A549 (cell line): ENCODE measurements at regions not wholly inside any gene's neighbourhood (a gene's known extent, or its start where the extent isn't known, plus 50 kb on each side); places are given as distances from the start of the nearest gene placed in this dataset.

ENCODE experiments used
- CEBPB ChIP-seq, 2 experiments: fragments of >200 bp in 1 of 2; sonication (Bioruptor Twin) in 1 of 2; formaldehyde crosslinking in 1 of 2; IDR thresholded peaks; 2 replicates each; pipeline ENCODE4 v1.6.1; 2012 to 2016
- EP300 ChIP-seq, 2 experiments: fragments of >200 bp; sonication (Bioruptor Twin); formaldehyde crosslinking; IDR thresholded peaks; 2 replicates in 1 of 2; 3 replicates in 1 of 2; pipeline ENCODE4 v1.6.1; 2016 to 2017
- HOXA7 ChIP-seq: fragments of 250-450 bp; sonication (Bioruptor Pico); IDR thresholded peaks from 2 replicates; pipeline ENCODE4 v1.5.0; 2020; ENCODE audit warnings: mild to moderate bottlenecking, moderate library complexity
- JUN ChIP-seq, 2 experiments: fragments of >200 bp; sonication (Bioruptor Twin); formaldehyde crosslinking; IDR thresholded peaks; 2 replicates in 1 of 2; 3 replicates in 1 of 2; pipeline ENCODE4 v1.6.1; 2016 to 2017
- JUNB ChIP-seq: fragments of >200 bp; sonication (Bioruptor Twin); formaldehyde crosslinking; IDR thresholded peaks from 2 replicates; pipeline ENCODE4 v1.6.1; 2016
- POLR2A ChIP-seq: IDR thresholded peaks from 2 replicates; pipeline ENCODE4 v1.6.1; 2012; ENCODE audit warnings: mild to moderate bottlenecking, low read length
- POLR2AphosphoS2 ChIP-seq: conservative IDR thresholded peaks from 2 replicates; pipeline ENCODE4 v1.6.1; 2012; ENCODE audit warnings: low read length, improper control_type of control experiment, inconsistent platforms
- RARB ChIP-seq: fragments of 250-450 bp; sonication (Bioruptor Pico); IDR thresholded peaks from 2 replicates; pipeline ENCODE4 v1.8.0; 2021; ENCODE audit warnings: mild to moderate bottlenecking, moderate library complexity
- SMC3 ChIP-seq: fragments of >200 bp; sonication (Bioruptor Twin); formaldehyde crosslinking; IDR thresholded peaks from 3 replicates; pipeline ENCODE4 v1.6.1; 2018; ENCODE audit warnings: inconsistent platforms
- TF ChIP-seq, protein P1 (sequence below): fragments of >200 bp; sonication (Bioruptor Twin); formaldehyde crosslinking; IDR thresholded peaks from 3 replicates; pipeline ENCODE4 v1.5.1; 2016
- TF ChIP-seq, protein P2 (sequence below): fragments of 250-450 bp; sonication (Bioruptor Pico); IDR thresholded peaks from 2 replicates; pipeline ENCODE4 v1.5.0; 2020; ENCODE audit warnings: low read depth, mild to moderate bottlenecking, moderate library complexity
- TF ChIP-seq, protein P3 (sequence below): fragments of 200-600 bp; sonication (generic); IDR thresholded peaks from 2 replicates; pipeline ENCODE4 v1.6.1; 2016; ENCODE audit warnings: antibody characterized with exemption, mild to moderate bottlenecking, moderate library complexity

DNA sequence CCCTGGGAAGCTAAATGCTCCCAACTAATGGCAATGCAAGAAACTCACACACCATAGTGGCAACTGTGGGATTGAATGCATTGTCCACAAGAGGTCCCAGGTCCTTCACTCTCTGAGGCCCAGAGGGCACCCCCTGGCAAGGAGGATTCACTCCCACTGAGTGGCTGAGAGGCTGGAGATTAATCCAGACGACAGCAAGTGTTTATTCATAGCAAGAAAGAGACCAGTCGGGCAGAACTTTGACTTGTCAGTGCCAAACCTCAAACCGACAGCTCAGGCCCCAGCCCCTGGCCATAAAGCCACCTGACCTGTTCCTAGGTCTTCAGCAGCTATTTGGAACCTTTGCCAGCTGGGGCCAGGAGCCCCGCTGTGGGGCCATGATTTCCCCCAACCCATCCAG, 54.5 kb upstream of the MPEG1 start:
- no peak for TF ChIP-seq POLR2AphosphoS2
- TF ChIP-seq SMC3 = no peak
- TF ChIP-seq, protein P1, sequence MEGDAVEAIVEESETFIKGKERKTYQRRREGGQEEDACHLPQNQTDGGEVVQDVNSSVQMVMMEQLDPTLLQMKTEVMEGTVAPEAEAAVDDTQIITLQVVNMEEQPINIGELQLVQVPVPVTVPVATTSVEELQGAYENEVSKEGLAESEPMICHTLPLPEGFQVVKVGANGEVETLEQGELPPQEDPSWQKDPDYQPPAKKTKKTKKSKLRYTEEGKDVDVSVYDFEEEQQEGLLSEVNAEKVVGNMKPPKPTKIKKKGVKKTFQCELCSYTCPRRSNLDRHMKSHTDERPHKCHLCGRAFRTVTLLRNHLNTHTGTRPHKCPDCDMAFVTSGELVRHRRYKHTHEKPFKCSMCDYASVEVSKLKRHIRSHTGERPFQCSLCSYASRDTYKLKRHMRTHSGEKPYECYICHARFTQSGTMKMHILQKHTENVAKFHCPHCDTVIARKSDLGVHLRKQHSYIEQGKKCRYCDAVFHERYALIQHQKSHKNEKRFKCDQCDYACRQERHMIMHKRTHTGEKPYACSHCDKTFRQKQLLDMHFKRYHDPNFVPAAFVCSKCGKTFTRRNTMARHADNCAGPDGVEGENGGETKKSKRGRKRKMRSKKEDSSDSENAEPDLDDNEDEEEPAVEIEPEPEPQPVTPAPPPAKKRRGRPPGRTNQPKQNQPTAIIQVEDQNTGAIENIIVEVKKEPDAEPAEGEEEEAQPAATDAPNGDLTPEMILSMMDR = no peak
- no peak for TF ChIP-seq JUN (IDR thresholded peaks at IDR 0.05)
- TF ChIP-seq, protein P2, sequence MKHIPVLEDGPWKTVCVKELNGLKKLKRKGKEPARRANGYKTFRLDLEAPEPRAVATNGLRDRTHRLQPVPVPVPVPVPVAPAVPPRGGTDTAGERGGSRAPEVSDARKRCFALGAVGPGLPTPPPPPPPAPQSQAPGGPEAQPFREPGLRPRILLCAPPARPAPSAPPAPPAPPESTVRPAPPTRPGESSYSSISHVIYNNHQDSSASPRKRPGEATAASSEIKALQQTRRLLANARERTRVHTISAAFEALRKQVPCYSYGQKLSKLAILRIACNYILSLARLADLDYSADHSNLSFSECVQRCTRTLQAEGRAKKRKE (CRISPR knock-in tag) = no peak
- no peak for TF ChIP-seq POLR2A
- TF ChIP-seq JUNB = no peak
- no peak for TF ChIP-seq EP300 (IDR thresholded peaks at IDR 0.05)
- no peak for TF ChIP-seq HOXA7 (CRISPR knock-in tag)
- TF ChIP-seq CEBPB (IDR thresholded peaks at IDR 0.05) = no peak
- TF ChIP-seq, protein P3, sequence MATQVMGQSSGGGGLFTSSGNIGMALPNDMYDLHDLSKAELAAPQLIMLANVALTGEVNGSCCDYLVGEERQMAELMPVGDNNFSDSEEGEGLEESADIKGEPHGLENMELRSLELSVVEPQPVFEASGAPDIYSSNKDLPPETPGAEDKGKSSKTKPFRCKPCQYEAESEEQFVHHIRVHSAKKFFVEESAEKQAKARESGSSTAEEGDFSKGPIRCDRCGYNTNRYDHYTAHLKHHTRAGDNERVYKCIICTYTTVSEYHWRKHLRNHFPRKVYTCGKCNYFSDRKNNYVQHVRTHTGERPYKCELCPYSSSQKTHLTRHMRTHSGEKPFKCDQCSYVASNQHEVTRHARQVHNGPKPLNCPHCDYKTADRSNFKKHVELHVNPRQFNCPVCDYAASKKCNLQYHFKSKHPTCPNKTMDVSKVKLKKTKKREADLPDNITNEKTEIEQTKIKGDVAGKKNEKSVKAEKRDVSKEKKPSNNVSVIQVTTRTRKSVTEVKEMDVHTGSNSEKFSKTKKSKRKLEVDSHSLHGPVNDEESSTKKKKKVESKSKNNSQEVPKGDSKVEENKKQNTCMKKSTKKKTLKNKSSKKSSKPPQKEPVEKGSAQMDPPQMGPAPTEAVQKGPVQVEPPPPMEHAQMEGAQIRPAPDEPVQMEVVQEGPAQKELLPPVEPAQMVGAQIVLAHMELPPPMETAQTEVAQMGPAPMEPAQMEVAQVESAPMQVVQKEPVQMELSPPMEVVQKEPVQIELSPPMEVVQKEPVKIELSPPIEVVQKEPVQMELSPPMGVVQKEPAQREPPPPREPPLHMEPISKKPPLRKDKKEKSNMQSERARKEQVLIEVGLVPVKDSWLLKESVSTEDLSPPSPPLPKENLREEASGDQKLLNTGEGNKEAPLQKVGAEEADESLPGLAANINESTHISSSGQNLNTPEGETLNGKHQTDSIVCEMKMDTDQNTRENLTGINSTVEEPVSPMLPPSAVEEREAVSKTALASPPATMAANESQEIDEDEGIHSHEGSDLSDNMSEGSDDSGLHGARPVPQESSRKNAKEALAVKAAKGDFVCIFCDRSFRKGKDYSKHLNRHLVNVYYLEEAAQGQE = no peak
- TF ChIP-seq RARB = no peak
